Retinal pigment epithelial cell (primary cell): ENCODE measurements at regions not wholly inside any gene's neighbourhood (a gene's known extent, or its start where the extent isn't known, plus 50 kb on each side); places are given as distances from the start of the nearest gene placed in this dataset.

Experiments
- DNase-seq: peaks from one replicate; pipeline ENCODE4 v3.0.0-alpha.2; 2010; ENCODE audit warnings: low read depth
- H3K4me3 ChIP-seq: 2 replicates; pipeline ENCODE4 v1.5.1; 2011; ENCODE audit warnings: mild to moderate bottlenecking, low read length, control low read depth, moderate library complexity
- TF ChIP-seq, protein P1 (sequence below): conservative IDR thresholded peaks from 2 replicates; pipeline ENCODE4 v1.5.1; 2011; ENCODE audit warnings: low read depth, low read length, control low read depth, inconsistent platforms

DNA sequence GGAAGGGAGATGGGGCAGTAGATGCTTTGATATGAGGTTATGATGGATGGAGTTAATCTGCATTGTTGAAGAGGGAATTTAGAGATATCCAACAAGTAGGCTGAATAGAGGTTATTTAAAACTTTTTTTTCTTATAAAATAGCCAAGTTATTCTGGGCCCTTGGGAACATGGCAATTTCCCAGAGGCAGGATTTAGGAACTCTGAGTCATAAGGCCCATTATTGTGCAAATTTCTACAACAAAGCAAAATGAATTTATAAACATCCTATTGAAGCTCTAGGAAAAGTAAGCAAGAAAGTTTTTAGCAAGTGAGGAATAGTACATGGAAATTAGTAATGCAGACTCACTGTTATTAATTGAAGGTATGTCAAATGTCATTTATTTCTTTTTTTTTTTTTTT is 160.9 kb upstream of the NPY start:
- no peak overlapping the region for H3K4me3 ChIP-seq
- no peak for DNase-seq
- TF ChIP-seq, protein P1, sequence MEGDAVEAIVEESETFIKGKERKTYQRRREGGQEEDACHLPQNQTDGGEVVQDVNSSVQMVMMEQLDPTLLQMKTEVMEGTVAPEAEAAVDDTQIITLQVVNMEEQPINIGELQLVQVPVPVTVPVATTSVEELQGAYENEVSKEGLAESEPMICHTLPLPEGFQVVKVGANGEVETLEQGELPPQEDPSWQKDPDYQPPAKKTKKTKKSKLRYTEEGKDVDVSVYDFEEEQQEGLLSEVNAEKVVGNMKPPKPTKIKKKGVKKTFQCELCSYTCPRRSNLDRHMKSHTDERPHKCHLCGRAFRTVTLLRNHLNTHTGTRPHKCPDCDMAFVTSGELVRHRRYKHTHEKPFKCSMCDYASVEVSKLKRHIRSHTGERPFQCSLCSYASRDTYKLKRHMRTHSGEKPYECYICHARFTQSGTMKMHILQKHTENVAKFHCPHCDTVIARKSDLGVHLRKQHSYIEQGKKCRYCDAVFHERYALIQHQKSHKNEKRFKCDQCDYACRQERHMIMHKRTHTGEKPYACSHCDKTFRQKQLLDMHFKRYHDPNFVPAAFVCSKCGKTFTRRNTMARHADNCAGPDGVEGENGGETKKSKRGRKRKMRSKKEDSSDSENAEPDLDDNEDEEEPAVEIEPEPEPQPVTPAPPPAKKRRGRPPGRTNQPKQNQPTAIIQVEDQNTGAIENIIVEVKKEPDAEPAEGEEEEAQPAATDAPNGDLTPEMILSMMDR = no peak

DNA sequence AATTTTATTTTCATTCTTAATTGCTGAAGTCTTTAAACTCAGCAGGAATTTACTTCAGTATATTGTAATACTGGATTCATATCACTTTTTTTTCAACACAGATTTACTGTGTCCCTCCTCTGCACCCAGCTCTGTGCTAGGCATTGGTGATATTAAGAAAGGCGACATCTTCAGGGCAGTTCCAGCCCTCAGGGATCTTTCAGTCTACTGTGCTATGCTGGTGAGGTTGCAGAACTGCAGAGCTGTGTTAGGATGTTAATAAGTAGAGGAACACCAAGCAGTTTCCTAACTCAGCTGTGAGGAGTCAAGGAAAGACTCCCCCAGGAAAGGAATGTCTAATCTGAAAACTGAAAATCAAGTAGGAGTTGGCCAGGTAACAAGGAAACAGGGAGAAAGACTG is 158.2 kb upstream of the NPY start:
- TF ChIP-seq, protein P1 = no peak
- no peak for DNase-seq
- no peak overlapping the region for H3K4me3 ChIP-seq

DNA sequence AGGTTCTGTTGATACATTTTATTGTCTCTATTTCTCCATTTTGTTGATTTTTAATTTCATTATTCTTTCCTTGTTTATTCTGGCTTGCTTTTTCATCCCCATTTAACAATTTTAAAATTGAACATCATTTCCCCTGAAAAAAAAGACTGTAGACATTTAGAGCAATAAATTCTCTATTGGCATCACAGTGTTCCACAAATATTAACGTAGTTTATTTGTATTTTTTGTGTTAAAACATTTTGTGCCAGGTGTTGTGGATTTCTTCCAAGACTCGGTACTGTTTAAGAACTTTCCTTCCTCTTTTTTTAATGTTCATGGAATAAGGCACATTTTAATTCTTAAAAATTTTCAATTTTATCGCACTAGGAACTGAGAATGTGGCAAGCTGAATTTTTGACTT is 156.1 kb upstream of the NPY start:
- no peak overlapping the region for H3K4me3 ChIP-seq
- no peak for DNase-seq
- TF ChIP-seq, protein P1 = no peak

DNA sequence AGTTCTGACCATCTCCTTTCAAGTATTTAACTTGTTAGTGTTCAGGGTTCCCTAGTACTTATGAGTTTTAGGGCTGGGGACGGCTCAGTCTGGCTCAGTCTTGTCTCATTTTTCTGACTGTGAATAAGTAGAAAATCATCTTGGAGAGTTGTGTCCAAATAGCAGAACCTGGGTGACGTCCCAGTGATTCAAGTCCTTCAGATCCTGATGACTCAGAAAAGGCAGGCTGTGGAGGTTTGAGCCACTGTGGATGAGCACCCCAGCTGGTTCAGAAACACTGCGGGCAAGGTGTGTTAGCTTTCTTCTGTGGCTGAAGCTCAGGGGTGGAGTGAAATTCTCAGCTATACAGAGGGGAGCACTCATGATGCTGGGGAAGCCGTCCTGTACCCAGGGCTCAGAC is 154.4 kb upstream of the NPY start:
- DNase-seq = no peak
- H3K4me3 ChIP-seq = no peak overlapping the region
- TF ChIP-seq, protein P1 = no peak

DNA sequence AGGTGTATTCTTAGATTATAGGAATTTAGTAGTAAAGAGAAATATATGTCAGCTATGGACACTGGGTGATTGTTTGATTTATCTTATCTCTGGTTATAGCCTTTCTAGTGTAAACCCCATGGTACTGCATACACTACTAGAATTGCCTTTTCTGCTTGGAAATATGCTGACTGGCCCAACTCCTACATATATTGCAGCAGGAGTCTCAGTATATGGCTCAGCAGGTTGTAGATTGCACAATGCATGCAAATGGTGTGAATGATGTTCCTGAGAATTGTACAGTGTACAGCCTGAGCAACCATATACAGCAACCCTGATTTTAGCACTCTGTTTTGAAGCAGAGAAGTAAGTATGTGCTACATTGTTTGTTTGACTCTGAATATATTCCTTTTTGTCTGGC is 153.4 kb upstream of the NPY start:
- TF ChIP-seq, protein P1 = no peak
- no peak for DNase-seq
- no peak overlapping the region for H3K4me3 ChIP-seq

DNA sequence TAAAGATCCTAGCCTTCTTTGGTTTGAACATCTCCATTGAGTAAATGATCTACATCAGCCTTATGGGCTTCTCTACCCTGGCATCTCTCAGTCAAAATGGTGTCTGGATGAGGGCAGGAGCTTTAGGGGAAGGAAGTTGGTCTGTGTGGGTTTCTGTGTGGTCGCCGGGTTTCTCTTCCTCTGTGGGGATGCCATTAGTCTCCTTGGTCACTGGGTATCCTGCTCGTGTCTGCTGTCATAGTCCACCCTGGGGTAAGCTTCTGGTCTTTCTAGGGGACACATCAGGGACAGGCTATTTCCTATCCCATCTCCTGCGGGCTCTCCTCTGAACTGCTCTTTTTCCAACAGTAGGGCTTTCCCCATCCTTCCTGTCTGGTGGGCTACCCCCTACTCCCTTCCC is 150.3 kb upstream of the NPY start:
- H3K4me3 ChIP-seq = no peak overlapping the region
- no peak for DNase-seq
- TF ChIP-seq, protein P1 = no peak

DNA sequence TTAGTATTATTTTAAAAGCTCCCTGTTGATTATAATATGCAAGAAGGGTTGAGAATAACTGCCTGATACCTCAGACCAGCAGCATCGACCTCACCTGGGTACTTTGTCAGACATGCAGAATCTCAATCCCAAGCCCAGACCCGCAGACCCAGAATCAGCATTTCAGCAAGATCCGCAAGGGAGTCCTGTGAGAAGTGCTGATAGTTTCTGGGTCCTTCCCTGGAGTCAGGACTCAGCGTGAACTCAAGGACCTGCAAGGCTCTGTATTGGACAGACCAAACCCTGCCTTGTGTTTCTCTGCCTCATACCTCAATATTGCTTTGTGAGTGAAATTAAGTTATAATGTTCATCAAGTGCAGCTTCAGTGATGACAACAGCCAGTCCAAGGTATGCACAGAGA is 149.5 kb upstream of the NPY start:
- no peak for DNase-seq
- TF ChIP-seq, protein P1 = no peak

More for the DNA sequence above, 149.5 kb upstream of the NPY start:
- no peak overlapping the region for H3K4me3 ChIP-seq
